Duodenal mucosa (tissue), 2 donors: ENCODE measurements at regions not wholly inside any gene's neighbourhood (a gene's known extent, or its start where the extent isn't known, plus 50 kb on each side); places are given as distances from the start of the nearest gene placed in this dataset.
"Not testable (repeated sequence)": the region's sequence is repeated elsewhere in the genome, so short reads cannot be mapped to it uniquely, and the experiment has no call there.

Source experiments
- H3K27ac ChIP-seq: one replicate; pipeline ENCODE4 v1.7.0; 2013; ENCODE audit warnings: low read depth, low read length
- H3K27me3 ChIP-seq, 2 donors: one replicate each; pipeline ENCODE4 v1.7.0; 2013; ENCODE audit warnings: low read length in 2 of 2, control low read depth in 1 of 2; ENCODE audit not compliant: insufficient read depth in 2 of 2, control insufficient read depth in 1 of 2
- H3K36me3 ChIP-seq, 2 donors: one replicate each; pipeline ENCODE4 v1.7.0; 2013; ENCODE audit warnings: low read length in 2 of 2, control low read depth in 1 of 2; ENCODE audit not compliant: insufficient read depth in 2 of 2, control insufficient read depth in 1 of 2
- H3K4me1 ChIP-seq, 2 donors: one replicate each; pipeline ENCODE4 v1.7.0; 2013; ENCODE audit warnings: low read length in 2 of 2, control low read depth in 1 of 2; ENCODE audit not compliant: insufficient read depth in 2 of 2, control insufficient read depth in 1 of 2
- H3K4me3 ChIP-seq, 2 donors: one replicate each; pipeline ENCODE4 v1.7.0; 2013; ENCODE audit warnings: low read length in 2 of 2, low read depth in 1 of 2
- H3K9ac ChIP-seq, 2 donors: one replicate each; pipeline ENCODE4 v1.7.0; 2013; ENCODE audit warnings: low read length in 2 of 2, low read depth in 1 of 2
- H3K9me3 ChIP-seq, 2 donors: one replicate each; pipeline ENCODE4 v1.7.0; 2013; ENCODE audit warnings: low read length in 2 of 2, control low read depth in 1 of 2; ENCODE audit not compliant: control insufficient read depth in 1 of 2

GRCh38 chr7:47080816-47081215 lies 501.1 kb downstream of the TNS3 start:
- H3K9me3 ChIP-seq = no peaks in the 10 kb centered on the region
- no peak overlapping the region for H3K9ac ChIP-seq
- no peak overlapping the region for H3K4me3 ChIP-seq
- no peaks in the 10 kb centered on the region for H3K36me3 ChIP-seq
- no peak overlapping the region for H3K27ac ChIP-seq
- no peaks in the 10 kb centered on the region for H3K4me1 ChIP-seq
- H3K27me3 ChIP-seq = no peaks in the 10 kb centered on the region

GRCh38 chr7:47078241-47078640 lies 503.7 kb downstream of the TNS3 start:
- Histone ChIP-seq H3K27ac (no peak overlapping the region), H3K4me3 (no peak overlapping the region), H3K36me3 (no peaks in the 10 kb centered on the region), H3K4me1 (no peaks in the 10 kb centered on the region), H3K9ac (no peak overlapping the region), H3K9me3 (no peaks in the 10 kb centered on the region), H3K27me3 (no peaks in the 10 kb centered on the region)

GRCh38 chr7:47074702-47075153 lies 507.2 kb downstream of the TNS3 start:
- no peak overlapping the region for H3K9ac ChIP-seq
- H3K27ac ChIP-seq = no peak overlapping the region
- no peaks in the 10 kb centered on the region for H3K4me1 ChIP-seq
- no peaks in the 10 kb centered on the region for H3K36me3 ChIP-seq
- H3K4me3 ChIP-seq = no peak overlapping the region
- no peaks in the 10 kb centered on the region for H3K27me3 ChIP-seq
- no peaks in the 10 kb centered on the region for H3K9me3 ChIP-seq

- Histone ChIP-seq H3K9me3 (no peaks in the 10 kb centered on the region), H3K4me3 (no peak overlapping the region), H3K27ac (no peak overlapping the region), H3K27me3 (no peaks in the 10 kb centered on the region), H3K9ac (no peak overlapping the region), H3K4me1 (no peaks in the 10 kb centered on the region), H3K36me3 (no peaks in the 10 kb centered on the region)
Observed at GRCh38 chr7:47073284-47073683, 508.6 kb downstream of the TNS3 start.

GRCh38 chr7:47071866-47072265 lies 510.0 kb downstream of the TNS3 start:
- no peak overlapping the region for H3K27ac ChIP-seq
- H3K9ac ChIP-seq = no peak overlapping the region

GRCh38 chr7:47069385-47070076 lies 512.4 kb downstream of the TNS3 start:
- Histone ChIP-seq H3K4me3 (no peak overlapping the region), H3K9me3 (no peaks in the 10 kb centered on the region), H3K9ac (no peak overlapping the region), H3K36me3 (no peaks in the 10 kb centered on the region), H3K27me3 (no peaks in the 10 kb centered on the region), H3K4me1 (no peaks in the 10 kb centered on the region), H3K27ac (no peak overlapping the region)

More at GRCh38 chr7:47071866-47072265, 510.0 kb downstream of the TNS3 start:
- H3K27me3 ChIP-seq = no peaks in the 10 kb centered on the region
- H3K4me1 ChIP-seq = no peaks in the 10 kb centered on the region
- no peaks in the 10 kb centered on the region for H3K36me3 ChIP-seq
- H3K9me3 ChIP-seq = no peaks in the 10 kb centered on the region
- H3K4me3 ChIP-seq = no peak overlapping the region

- H3K4me3 ChIP-seq = no peak overlapping the region
- no peaks in the 10 kb centered on the region for H3K36me3 ChIP-seq
- H3K4me1 ChIP-seq = no peaks in the 10 kb centered on the region
- H3K9ac ChIP-seq = no peak overlapping the region
- no peak overlapping the region for H3K27ac ChIP-seq
- no peaks in the 10 kb centered on the region for H3K27me3 ChIP-seq
- H3K9me3 ChIP-seq = no peaks in the 10 kb centered on the region
Observed at GRCh38 chr7:47066976-47067614, 514.8 kb downstream of the TNS3 start.

- Histone ChIP-seq H3K9ac (no peak overlapping the region), H3K27ac (no peak overlapping the region), H3K36me3 (no peaks in the 10 kb centered on the region)
Observed at GRCh38 chr7:47056731-47057130, 525.2 kb downstream of the TNS3 start.

GRCh38 chr7:47052541-47053208 lies 529.2 kb downstream of the TNS3 start:
- not testable (repeated sequence) for H3K9ac ChIP-seq, H3K27me3 ChIP-seq, H3K4me1 ChIP-seq, H3K9me3 ChIP-seq, H3K4me3 ChIP-seq, H3K27ac ChIP-seq, H3K36me3 ChIP-seq

More at GRCh38 chr7:47056731-47057130, 525.2 kb downstream of the TNS3 start:
- Histone ChIP-seq H3K4me3 (no peak overlapping the region), H3K4me1 (no peaks in the 10 kb centered on the region), H3K9me3 (no peaks in the 10 kb centered on the region), H3K27me3 (no peaks in the 10 kb centered on the region)

GRCh38 chr7:47049234-47049774 lies 532.6 kb downstream of the TNS3 start:
- H3K9me3 ChIP-seq = no peaks in the 10 kb centered on the region
- H3K9ac ChIP-seq = no peak overlapping the region
- no peak overlapping the region for H3K4me3 ChIP-seq
- no peaks in the 10 kb centered on the region for H3K4me1 ChIP-seq
- no peaks in the 10 kb centered on the region for H3K36me3 ChIP-seq
- no peaks in the 10 kb centered on the region for H3K27me3 ChIP-seq
- no peak overlapping the region for H3K27ac ChIP-seq
